ENCODE measurements at regions not wholly inside any gene's neighbourhood (a gene's known extent, or its start where the extent isn't known, plus 50 kb on each side); places are given as distances from the start of the nearest gene placed in this dataset.

GRCh38 chr3:124381575-124382333, 348.5 kb upstream of the UMPS start:
- no peak for DNase-seq (ENCODE audit: extremely low spot score, unreplicated experiment)
- H3K27ac Mint-ChIP-seq (ENCODE audit: unreplicated experiment): no peak overlapping the region
- no peak for TF ChIP-seq CTCF (IDR thresholded peaks at IDR 0.05)
- H3K4me3 Mint-ChIP-seq (ENCODE audit: unreplicated experiment): no peak overlapping the region
- peaks cover 6% of the 10 kb centered on the region for H3K9me3 Mint-ChIP-seq (ENCODE audit: unreplicated experiment)
- H3K36me3 Mint-ChIP-seq (ENCODE audit: unreplicated experiment): peaks cover 1% of the 10 kb centered on the region
- H3K4me1 Mint-ChIP-seq (ENCODE audit: unreplicated experiment): peaks cover 19% of the 10 kb centered on the region
- H3K27me3 Mint-ChIP-seq (ENCODE audit: unreplicated experiment): no peaks in the 10 kb centered on the region

GRCh38 chr3:124383051-124383450, 347.2 kb upstream of the UMPS start:
- Mint-ChIP-seq H3K27ac (ENCODE audit: unreplicated experiment) (peak overlapping the region; percentile 35), H3K27me3 (ENCODE audit: unreplicated experiment) (peaks cover 2% of the 10 kb centered on the region)

GRCh38 chr3:124383846-124384466, 346.3 kb upstream of the UMPS start:
- Mint-ChIP-seq H3K27ac (ENCODE audit: unreplicated experiment) (no peak overlapping the region), H3K4me3 (ENCODE audit: unreplicated experiment) (no peak overlapping the region), H3K9me3 (ENCODE audit: unreplicated experiment) (no peaks in the 10 kb centered on the region), H3K27me3 (ENCODE audit: unreplicated experiment) (peaks cover 2% of the 10 kb centered on the region), H3K36me3 (ENCODE audit: unreplicated experiment) (peaks cover 1% of the 10 kb centered on the region), H3K4me1 (ENCODE audit: unreplicated experiment) (peaks cover 19% of the 10 kb centered on the region)
- no peak for DNase-seq (ENCODE audit: extremely low spot score, unreplicated experiment)
- no peak for TF ChIP-seq CTCF (IDR thresholded peaks at IDR 0.05)

More at GRCh38 chr3:124383051-124383450, 347.2 kb upstream of the UMPS start:
- TF ChIP-seq CTCF (IDR thresholded peaks at IDR 0.05): no peak
- Mint-ChIP-seq H3K9me3 (ENCODE audit: unreplicated experiment) (peaks cover 1% of the 10 kb centered on the region), H3K4me1 (ENCODE audit: unreplicated experiment) (peaks cover 19% of the 10 kb centered on the region), H3K4me3 (ENCODE audit: unreplicated experiment) (no peak overlapping the region), H3K36me3 (ENCODE audit: unreplicated experiment) (peaks cover 1% of the 10 kb centered on the region)
- DNase-seq (ENCODE audit: extremely low spot score, unreplicated experiment): no peak

- Mint-ChIP-seq H3K9me3 (ENCODE audit: unreplicated experiment) (no peaks in the 10 kb centered on the region), H3K27me3 (ENCODE audit: unreplicated experiment) (peaks cover 2% of the 10 kb centered on the region), H3K27ac (ENCODE audit: unreplicated experiment) (no peak overlapping the region), H3K4me3 (ENCODE audit: unreplicated experiment) (no peak overlapping the region), H3K4me1 (ENCODE audit: unreplicated experiment) (peaks cover 19% of the 10 kb centered on the region), H3K36me3 (ENCODE audit: unreplicated experiment) (peaks cover 1% of the 10 kb centered on the region)
- no peak for DNase-seq (ENCODE audit: extremely low spot score, unreplicated experiment)
- no peak for TF ChIP-seq CTCF (IDR thresholded peaks at IDR 0.05)
These were observed 345.7 kb upstream of the UMPS start for GRCh38 chr3:124384527-124384926.

- H3K27me3 Mint-ChIP-seq (ENCODE audit: unreplicated experiment): peaks cover 2% of the 10 kb centered on the region
- no peak for DNase-seq (ENCODE audit: extremely low spot score, unreplicated experiment)
- no peaks in the 10 kb centered on the region for H3K9me3 Mint-ChIP-seq (ENCODE audit: unreplicated experiment)
- TF ChIP-seq CTCF (IDR thresholded peaks at IDR 0.05): no peak
- no peak overlapping the region for H3K4me3 Mint-ChIP-seq (ENCODE audit: unreplicated experiment)
- peaks cover 22% of the 10 kb centered on the region for H3K4me1 Mint-ChIP-seq (ENCODE audit: unreplicated experiment)
- no peak overlapping the region for H3K27ac Mint-ChIP-seq (ENCODE audit: unreplicated experiment)
- H3K36me3 Mint-ChIP-seq (ENCODE audit: unreplicated experiment): peaks cover 1% of the 10 kb centered on the region
These were observed 344.3 kb upstream of the UMPS start for GRCh38 chr3:124385996-124386395.

All from osteocyte (in vitro differentiated cells).